Mesendoderm (in vitro differentiated cells): ENCODE measurements at regions not wholly inside any gene's neighbourhood (a gene's known extent, or its start where the extent isn't known, plus 50 kb on each side); places are given as distances from the start of the nearest gene placed in this dataset.

ENCODE experiments used
- DNase-seq: peaks from one replicate; pipeline ENCODE4 v3.0.0; 2013
- H2AK5ac ChIP-seq: 2 replicates; pipeline ENCODE4 v1.6.1; 2013; ENCODE audit warnings: low read length, inconsistent platforms
- H2BK120ac ChIP-seq: 2 replicates; pipeline ENCODE4 v1.6.1; 2013; ENCODE audit warnings: low read depth, mild to moderate bottlenecking, low read length, moderate library complexity, mixed read lengths
- H2BK15ac ChIP-seq: replicated peaks from 2 replicates; pipeline ENCODE4 v1.6.1; 2013; ENCODE audit warnings: low read depth, mild to moderate bottlenecking, moderate library complexity
- H2BK5ac ChIP-seq: 2 replicates; pipeline ENCODE4 v1.6.1; 2013; ENCODE audit warnings: low read length, inconsistent platforms
- H3K18ac ChIP-seq: 2 replicates; pipeline ENCODE4 v1.6.1; 2013; ENCODE audit warnings: mild to moderate bottlenecking, low read length, mixed read lengths
- H3K23ac ChIP-seq: one replicate; pipeline ENCODE4 v1.6.1; 2013; ENCODE audit warnings: low read length
- H3K27ac ChIP-seq: 2 replicates; pipeline ENCODE4 v1.5.1; 2013; ENCODE audit warnings: low read depth, mild to moderate bottlenecking, inconsistent platforms, low read length, moderate library complexity
- H3K27me3 ChIP-seq: 2 replicates; pipeline ENCODE4 v1.6.1; 2013; ENCODE audit warnings: low read length, control low read depth, mild to moderate bottlenecking, inconsistent platforms; ENCODE audit not compliant: insufficient read depth, poor library complexity
- H3K36me3 ChIP-seq: 2 replicates; pipeline ENCODE4 v1.6.1; 2013; ENCODE audit warnings: low read length, inconsistent platforms; ENCODE audit not compliant: control insufficient read depth, insufficient read depth
- H3K4ac ChIP-seq: one replicate; pipeline ENCODE4 v1.6.1; 2013; ENCODE audit warnings: low read depth, mild to moderate bottlenecking, low read length, moderate library complexity
- H3K4me1 ChIP-seq: 2 replicates; pipeline ENCODE4 v1.6.1; 2013; ENCODE audit warnings: low read depth, low read length, inconsistent platforms; ENCODE audit not compliant: control insufficient read depth
- H3K4me2 ChIP-seq: 2 replicates; pipeline ENCODE4 v1.6.1; 2013; ENCODE audit warnings: low read length
- H3K4me3 ChIP-seq: 2 replicates; pipeline ENCODE4 v1.5.1; 2013; ENCODE audit warnings: mild to moderate bottlenecking, low read length
- H3K56ac ChIP-seq: one replicate; pipeline ENCODE4 v1.6.1; 2013; ENCODE audit warnings: low read length
- H3K79me1 ChIP-seq: 2 replicates; pipeline ENCODE4 v1.6.1; 2013; ENCODE audit warnings: low read length, inconsistent platforms
- H3K79me2 ChIP-seq: 2 replicates; pipeline ENCODE4 v1.6.1; 2013; ENCODE audit warnings: mild to moderate bottlenecking, low read length; ENCODE audit not compliant: control insufficient read depth, insufficient read depth
- H3K9ac ChIP-seq: 2 replicates; pipeline ENCODE4 v1.6.1; 2013; ENCODE audit warnings: low read length, inconsistent platforms
- H4K5ac ChIP-seq: one replicate; pipeline ENCODE4 v1.6.1; 2013; ENCODE audit warnings: low read length
- H4K8ac ChIP-seq: one replicate; pipeline ENCODE4 v1.6.1; 2013; ENCODE audit warnings: low read depth, mild to moderate bottlenecking, control low read depth, low read length, moderate library complexity
- WGBS: extraction: QIAGEN DNeasy Blood & Tissue Kit; methylation state at CpG from one replicate; pipeline ENCODE4 v1.1.7; 2013; ENCODE audit warnings: low lambda C conversion rate, missing lambda C conversion rate; ENCODE audit not compliant: insufficient coverage; ENCODE audit errors: extremely low coverage; 5-methylcytosine and 5-hydroxymethylcytosine counted together

- no peak overlapping the region for H4K8ac ChIP-seq
- no peak overlapping the region for H4K5ac ChIP-seq
- H3K79me2 ChIP-seq: no peaks in the 10 kb centered on the region
- no CpG with 5 or more reads among the region's 15 CpGs for WGBS
- H3K56ac ChIP-seq: no peak overlapping the region
- no peak overlapping the region for H2BK15ac ChIP-seq
- no peak overlapping the region for H3K4me3 ChIP-seq
- no peaks in the 10 kb centered on the region for H3K27me3 ChIP-seq
- H3K36me3 ChIP-seq: no peaks in the 10 kb centered on the region
- DNase-seq: peak; percentile 83
- H3K4me2 ChIP-seq: no peak overlapping the region
- H2AK5ac ChIP-seq: no peak overlapping the region
- H2BK120ac ChIP-seq: no peak overlapping the region
- no peaks in the 10 kb centered on the region for H3K4me1 ChIP-seq
- H3K27ac ChIP-seq: no peak overlapping the region
- H3K9ac ChIP-seq: no peak overlapping the region
- H3K23ac ChIP-seq: no peak overlapping the region
- no peak overlapping the region for H3K4ac ChIP-seq
- no peaks in the 10 kb centered on the region for H3K79me1 ChIP-seq
- no peak overlapping the region for H2BK5ac ChIP-seq
- H3K18ac ChIP-seq: no peak overlapping the region
These were observed 287.0 kb downstream of the RERGL start for GRCh38 chr12:17802657-17803641.

- no peak for DNase-seq
- Histone ChIP-seq H3K36me3 (no peaks in the 10 kb centered on the region), H2BK15ac (no peak overlapping the region), H3K4ac (no peak overlapping the region), H3K79me1 (no peaks in the 10 kb centered on the region), H4K5ac (no peak overlapping the region), H3K56ac (no peak overlapping the region), H2BK5ac (no peak overlapping the region), H3K4me1 (no peaks in the 10 kb centered on the region), H3K4me3 (no peak overlapping the region), H3K27me3 (no peaks in the 10 kb centered on the region), H3K18ac (no peak overlapping the region), H3K4me2 (no peak overlapping the region), H2AK5ac (no peak overlapping the region), H3K9ac (no peak overlapping the region), H2BK120ac (no peak overlapping the region), H3K27ac (no peak overlapping the region), H4K8ac (no peak overlapping the region), H3K23ac (no peak overlapping the region), H3K79me2 (no peaks in the 10 kb centered on the region)
- no CpG with 5 or more reads among the region's 2 CpGs for WGBS
These were observed 296.1 kb downstream of the RERGL start for GRCh38 chr12:17793854-17794253.

DNA sequence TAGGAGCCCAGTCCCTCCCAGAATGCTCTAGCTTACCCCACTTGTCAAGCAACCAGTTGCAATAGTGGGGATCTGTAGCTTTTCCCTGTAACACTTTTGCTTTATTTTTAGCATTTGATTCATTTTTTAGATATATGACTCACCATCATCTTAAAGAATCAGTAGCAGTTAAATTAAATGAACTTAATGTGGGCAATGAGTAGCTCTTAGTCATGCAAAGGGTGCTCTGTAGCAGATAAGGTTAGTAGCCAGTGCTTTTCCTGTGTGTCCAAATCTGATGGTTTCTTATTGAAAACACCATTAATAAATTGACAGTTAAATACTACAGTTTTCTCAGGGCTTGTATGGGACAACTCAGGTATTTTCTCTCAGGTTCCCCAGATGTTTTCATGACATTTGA, 311.8 kb downstream of the RERGL start:
- no peak overlapping the region for H3K18ac ChIP-seq
- no peak overlapping the region for H3K27ac ChIP-seq
- no peak overlapping the region for H3K4me2 ChIP-seq
- H3K79me2 ChIP-seq: no peaks in the 10 kb centered on the region
- no peak overlapping the region for H3K23ac ChIP-seq
- no peak overlapping the region for H4K5ac ChIP-seq
- H3K27me3 ChIP-seq: no peaks in the 10 kb centered on the region
- H3K79me1 ChIP-seq: no peaks in the 10 kb centered on the region
- no peak overlapping the region for H2BK120ac ChIP-seq
- no peak overlapping the region for H3K4me3 ChIP-seq
- no peak overlapping the region for H2BK15ac ChIP-seq
- H3K56ac ChIP-seq: no peak overlapping the region
- DNase-seq: no peak
- H3K4me1 ChIP-seq: no peaks in the 10 kb centered on the region
- H3K36me3 ChIP-seq: no peaks in the 10 kb centered on the region
- no peak overlapping the region for H3K9ac ChIP-seq
- no peak overlapping the region for H4K8ac ChIP-seq
- no peak overlapping the region for H2BK5ac ChIP-seq
- H2AK5ac ChIP-seq: no peak overlapping the region
- H3K4ac ChIP-seq: no peak overlapping the region

GRCh38 chr12:17763366-17763765, 326.6 kb downstream of the RERGL start:
- no peak for DNase-seq
- no CpG with 5 or more reads among the region's 4 CpGs for WGBS
- Histone ChIP-seq H3K27me3 (no peaks in the 10 kb centered on the region), H3K23ac (no peak overlapping the region), H4K5ac (no peak overlapping the region), H3K79me1 (no peaks in the 10 kb centered on the region), H3K27ac (no peak overlapping the region), H3K9ac (no peak overlapping the region), H3K18ac (no peak overlapping the region), H3K36me3 (no peaks in the 10 kb centered on the region), H3K4me1 (no peaks in the 10 kb centered on the region), H3K79me2 (no peaks in the 10 kb centered on the region), H2AK5ac (no peak overlapping the region), H2BK120ac (no peak overlapping the region), H2BK5ac (no peak overlapping the region), H4K8ac (no peak overlapping the region), H2BK15ac (no peak overlapping the region), H3K56ac (no peak overlapping the region), H3K4me3 (no peak overlapping the region), H3K4me2 (no peak overlapping the region), H3K4ac (no peak overlapping the region)

DNA sequence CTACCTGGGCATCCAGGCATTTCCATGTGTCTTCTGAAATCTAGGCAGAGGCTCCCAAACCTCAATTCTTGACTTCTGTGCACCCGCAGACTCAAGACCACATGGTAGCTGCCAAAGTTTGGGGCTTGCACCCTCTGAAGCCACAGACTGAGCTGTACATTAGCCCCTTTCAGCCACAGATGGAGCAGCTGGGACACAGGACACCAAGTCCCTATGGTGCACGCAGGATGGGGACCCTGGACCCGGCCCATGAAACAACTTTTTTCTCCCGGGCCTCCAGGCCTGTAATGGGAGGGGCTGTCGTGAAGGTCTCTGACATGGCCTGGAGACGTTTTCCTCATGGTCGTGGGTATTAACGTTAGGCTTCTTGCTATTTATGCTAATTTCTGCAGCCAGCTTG, 330.0 kb downstream of the RERGL start:
- H3K4ac ChIP-seq: no peak overlapping the region
- H3K4me2 ChIP-seq: no peak overlapping the region
- no peak overlapping the region for H3K18ac ChIP-seq
- H3K27me3 ChIP-seq: no peaks in the 10 kb centered on the region
- H2AK5ac ChIP-seq: no peak overlapping the region
- no CpG with 5 or more reads among the region's 8 CpGs for WGBS
- no peak overlapping the region for H4K8ac ChIP-seq
- H2BK15ac ChIP-seq: no peak overlapping the region
- H3K79me1 ChIP-seq: no peaks in the 10 kb centered on the region
- no peak overlapping the region for H3K27ac ChIP-seq
- no peak overlapping the region for H3K9ac ChIP-seq
- no peak overlapping the region for H4K5ac ChIP-seq
- H3K4me3 ChIP-seq: no peak overlapping the region
- no peak overlapping the region for H2BK5ac ChIP-seq
- no peak for DNase-seq
- no peak overlapping the region for H3K56ac ChIP-seq
- H3K36me3 ChIP-seq: no peaks in the 10 kb centered on the region
- no peaks in the 10 kb centered on the region for H3K79me2 ChIP-seq
- H3K4me1 ChIP-seq: no peaks in the 10 kb centered on the region
- H2BK120ac ChIP-seq: no peak overlapping the region
- no peak overlapping the region for H3K23ac ChIP-seq
